ENCODE measurements at regions not wholly inside any gene's neighbourhood (a gene's known extent, or its start where the extent isn't known, plus 50 kb on each side); places are given as distances from the start of the nearest gene placed in this dataset.

DNA sequence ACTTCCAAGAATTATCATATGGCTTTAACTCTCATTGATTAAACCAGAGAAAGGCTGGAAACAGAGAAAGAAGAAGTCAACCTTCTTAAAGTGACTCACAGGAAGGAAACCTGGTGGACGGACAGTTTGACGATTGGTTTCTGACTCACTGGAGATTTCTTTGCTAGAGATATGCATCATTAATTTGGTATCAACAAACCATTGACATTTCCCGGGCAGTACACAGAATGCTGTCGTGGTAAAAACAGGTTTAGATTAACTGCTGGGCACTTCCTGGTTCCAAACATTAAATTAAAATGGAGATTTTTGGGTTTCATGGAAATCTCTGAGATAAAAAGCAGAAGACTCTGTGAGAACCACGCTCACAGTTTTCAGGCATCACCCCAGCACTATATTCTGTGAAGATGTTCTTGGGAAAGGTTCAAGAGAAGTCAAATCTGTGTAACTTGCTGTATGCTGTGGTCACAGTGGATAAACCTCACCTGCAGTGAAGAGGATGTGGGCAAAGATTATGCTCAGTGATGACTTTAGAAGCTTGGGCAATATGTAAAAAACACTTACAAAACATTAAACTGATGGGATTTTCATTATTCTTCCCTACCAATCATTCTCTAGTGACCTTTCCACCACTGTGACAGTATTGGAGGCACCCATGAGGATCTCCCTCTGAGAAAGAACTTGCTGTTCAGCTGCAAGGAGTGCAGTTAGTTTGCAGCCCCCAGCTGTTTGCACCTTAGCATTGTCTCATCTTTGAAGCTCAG, 61.1 kb upstream of the CD44 start:
- no peak for DNase-seq

DNA sequence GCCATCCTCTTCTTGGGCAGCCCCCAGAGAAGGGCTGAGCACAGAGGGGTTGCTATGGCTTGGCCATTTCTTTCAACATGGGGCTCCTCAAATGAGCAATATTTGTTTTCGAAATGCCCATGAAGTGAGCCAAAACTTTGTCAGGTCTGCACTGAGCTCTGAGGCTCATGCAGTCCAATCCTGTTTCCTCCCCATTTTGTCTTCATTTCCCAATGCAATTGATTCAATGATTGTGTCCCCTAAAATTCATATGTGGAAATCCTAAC, 60.6 kb upstream of the CD44 start:
- no peak for DNase-seq

DNA sequence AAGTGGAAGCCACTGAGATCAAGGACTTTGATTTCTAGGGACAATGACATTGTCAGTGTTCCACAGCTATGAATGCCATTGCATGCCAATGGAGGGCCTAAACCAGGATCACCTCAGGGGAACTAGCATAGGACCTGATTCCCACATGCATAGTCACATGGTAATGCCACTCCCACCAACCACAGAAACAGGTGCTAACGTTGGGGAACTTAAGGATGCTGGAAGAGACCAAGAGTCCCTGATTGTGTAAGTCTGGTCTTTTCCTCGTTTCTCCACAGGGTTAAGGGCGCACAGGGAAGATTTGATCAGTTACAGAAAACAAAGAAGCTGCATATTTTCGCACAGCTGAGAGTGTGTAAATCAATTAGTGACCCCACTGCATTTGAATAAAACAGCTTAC, 59.4 kb upstream of the CD44 start:
- DNase-seq: no peak

GRCh38 chr11:35082321-35083180, 56.4 kb upstream of the CD44 start:
- no peak for DNase-seq

- no peak for DNase-seq
Measured at GRCh38 chr11:35083181-35083430, 55.9 kb upstream of the CD44 start.

DNA sequence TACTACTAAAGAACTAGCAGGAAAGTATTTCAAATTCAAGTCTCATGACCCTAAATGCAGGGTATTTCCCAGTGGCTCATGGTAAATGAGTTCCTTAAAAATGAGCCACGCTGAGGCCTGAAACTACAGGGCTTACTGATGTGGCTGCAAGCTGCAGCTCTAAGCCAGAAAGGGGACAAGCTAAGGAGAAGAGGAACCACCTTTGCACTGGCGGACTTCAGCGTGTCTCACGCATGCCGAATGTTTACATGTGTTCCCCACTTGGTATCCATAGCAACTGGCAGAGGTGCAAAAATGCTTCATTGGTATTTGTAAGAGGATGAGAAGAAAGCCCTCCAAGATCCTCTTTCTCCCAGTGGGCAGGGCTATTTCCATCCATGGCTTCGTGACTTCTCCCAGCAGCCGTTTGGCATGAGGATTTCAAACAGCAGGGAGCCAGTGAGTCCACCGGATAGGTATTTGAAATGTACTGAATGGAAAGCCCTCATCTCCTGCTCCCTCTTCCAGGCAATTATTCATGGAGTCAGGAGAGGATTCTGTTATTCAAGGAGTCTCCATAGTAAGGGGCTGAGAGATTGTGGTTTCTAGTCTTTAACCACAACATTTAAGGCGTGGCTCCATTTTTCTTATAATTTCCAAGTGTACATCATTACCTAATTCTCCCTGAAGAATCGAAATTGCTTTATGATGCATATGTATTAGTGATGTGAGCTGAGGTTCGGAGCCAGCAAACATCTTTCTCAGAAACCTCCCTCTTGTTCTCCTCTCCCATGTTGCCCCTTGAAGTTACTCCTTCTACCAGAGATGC, 55.3 kb upstream of the CD44 start:
- DNase-seq: no peak

DNA sequence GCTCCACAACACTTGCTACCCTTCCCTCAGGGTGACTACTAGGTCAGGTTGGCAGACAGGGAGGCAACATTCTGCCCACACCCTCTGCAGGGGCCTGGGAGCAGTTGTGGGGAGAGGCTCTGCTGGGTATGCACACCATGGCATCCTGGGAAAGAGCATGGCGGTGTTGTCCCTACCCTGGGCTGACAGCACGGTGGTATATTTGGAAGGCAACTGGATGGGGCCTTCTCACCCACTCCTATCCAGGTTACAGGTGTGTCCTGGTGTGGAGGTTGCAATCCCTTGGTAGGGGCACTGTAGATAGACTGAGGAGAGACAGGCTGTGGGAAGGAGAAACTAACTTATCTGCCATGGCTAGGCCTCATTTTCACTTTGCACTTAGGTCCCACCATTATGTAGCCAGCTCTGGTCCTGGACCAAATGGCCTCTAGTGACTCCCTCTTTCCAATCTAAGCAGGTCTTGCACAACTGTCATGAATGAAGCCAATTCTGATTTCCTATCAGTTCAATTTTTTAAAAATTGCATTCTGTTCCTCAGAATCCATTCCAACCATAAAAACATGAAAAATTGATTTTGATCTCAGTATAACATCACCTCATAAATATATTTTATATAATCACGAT, 54.0 kb upstream of the CD44 start:
- no peak for DNase-seq

GRCh38 chr11:35085531-35086165, 53.3 kb upstream of the CD44 start:
- DNase-seq: no peak

DNA sequence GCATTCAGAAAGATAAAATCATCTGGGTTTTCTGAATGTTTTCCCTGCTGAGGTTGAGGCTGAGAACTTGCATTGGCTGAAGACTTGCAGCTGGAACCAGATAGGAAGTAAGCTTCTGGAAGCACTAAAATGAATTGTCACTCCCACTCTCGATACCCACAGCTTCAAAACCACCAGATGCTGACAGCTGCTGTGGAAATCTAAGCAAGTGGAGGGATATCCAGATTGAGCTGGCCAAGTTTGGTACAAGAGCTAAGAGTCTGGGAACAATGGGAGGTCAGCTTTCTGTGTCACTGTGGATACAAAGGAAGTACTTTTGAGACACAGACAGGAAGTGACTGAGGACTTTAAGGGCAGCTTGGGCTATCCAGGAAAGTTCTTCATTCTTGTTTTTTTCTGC, 51.3 kb upstream of the CD44 start:
- DNase-seq: no peak

- DNase-seq: no peak
Measured at GRCh38 chr11:35088226-35088625, 50.7 kb upstream of the CD44 start.

GRCh38 chr11:35088676-35089075, 50.3 kb upstream of the CD44 start:
- no peak for DNase-seq

Data from DMS153 (cell line).